ES-I3 (cell line): ENCODE measurements at regions not wholly inside any gene's neighbourhood (a gene's known extent, or its start where the extent isn't known, plus 50 kb on each side); places are given as distances from the start of the nearest gene placed in this dataset.

Source experiments
- H3K36me3 ChIP-seq: 2 replicates; pipeline ENCODE4 v1.6.1; 2013; ENCODE audit warnings: mild to moderate bottlenecking, low read length, control low read depth, moderate library complexity; ENCODE audit not compliant: insufficient read depth
- H3K4me1 ChIP-seq: 2 replicates; pipeline ENCODE4 v1.6.1; 2013; ENCODE audit warnings: mild to moderate bottlenecking, control low read depth, low read length; ENCODE audit not compliant: insufficient read depth
- H3K9ac ChIP-seq: 2 replicates; pipeline ENCODE4 v1.6.1; 2013; ENCODE audit warnings: low read depth, mild to moderate bottlenecking, low read length, moderate library complexity
- H3K9me3 ChIP-seq: 2 replicates; pipeline ENCODE4 v1.6.1; 2013; ENCODE audit warnings: mild to moderate bottlenecking, low read length, moderate library complexity; ENCODE audit not compliant: control insufficient read depth, insufficient read depth

- peaks cover 5% of the 10 kb centered on the region; the same call in 1 of the 2 replicates for H3K4me1 ChIP-seq
- H3K36me3 ChIP-seq, result no peaks in the 10 kb centered on the region
- H3K9me3 ChIP-seq, result no peaks in the 10 kb centered on the region
- H3K9ac ChIP-seq, result no peak overlapping the region
These were observed 91.4 kb downstream of the CD83 start for GRCh38 chr6:14209000-14209399.

- Histone ChIP-seq H3K4me1 (peaks cover 5% of the 10 kb centered on the region; the same call in 1 of the 2 replicates), H3K9me3 (no peaks in the 10 kb centered on the region), H3K9ac (peak overlapping the region; percentile 75; the same call in 1 of the 2 replicates), H3K36me3 (no peaks in the 10 kb centered on the region)
These were observed 92.5 kb downstream of the CD83 start for GRCh38 chr6:14210077-14210476.

GRCh38 chr6:14210663-14211561, 93.3 kb downstream of the CD83 start:
- no peaks in the 10 kb centered on the region for H3K36me3 ChIP-seq
- H3K9me3 ChIP-seq, result no peaks in the 10 kb centered on the region
- peaks cover 5% of the 10 kb centered on the region; the same call in 1 of the 2 replicates for H3K4me1 ChIP-seq
- H3K9ac ChIP-seq, result peak overlapping the region; percentile 75

- Histone ChIP-seq H3K9ac (peak overlapping the region; percentile 56), H3K36me3 (no peaks in the 10 kb centered on the region), H3K9me3 (no peaks in the 10 kb centered on the region), H3K4me1 (peaks cover 5% of the 10 kb centered on the region; the same call in 1 of the 2 replicates)
These were observed 94.0 kb downstream of the CD83 start for GRCh38 chr6:14211562-14211942.

- H3K9ac ChIP-seq, result peak overlapping the region; percentile 56
- H3K36me3 ChIP-seq, result no peaks in the 10 kb centered on the region
- peaks cover 5% of the 10 kb centered on the region; the same call in 1 of the 2 replicates for H3K4me1 ChIP-seq
- H3K9me3 ChIP-seq, result no peaks in the 10 kb centered on the region
These were observed 94.4 kb downstream of the CD83 start for GRCh38 chr6:14212020-14212419.

- Histone ChIP-seq H3K36me3 (no peaks in the 10 kb centered on the region), H3K4me1 (peaks cover 5% of the 10 kb centered on the region; the same call in 1 of the 2 replicates), H3K9ac (no peak overlapping the region), H3K9me3 (no peaks in the 10 kb centered on the region)
These were observed 95.1 kb downstream of the CD83 start for GRCh38 chr6:14212632-14213031.

GRCh38 chr6:14216946-14217684, 99.5 kb downstream of the CD83 start:
- H3K36me3 ChIP-seq, result no peaks in the 10 kb centered on the region
- H3K4me1 ChIP-seq, result peaks cover 4% of the 10 kb centered on the region; the same call in 1 of the 2 replicates
- H3K9ac ChIP-seq, result no peak overlapping the region
- no peaks in the 10 kb centered on the region for H3K9me3 ChIP-seq

- Histone ChIP-seq H3K4me1 (no peaks in the 10 kb centered on the region), H3K9me3 (no peaks in the 10 kb centered on the region), H3K36me3 (no peaks in the 10 kb centered on the region), H3K9ac (no peak overlapping the region)
These were observed 100.4 kb downstream of the CD83 start for GRCh38 chr6:14217728-14218518.

- no peak overlapping the region for H3K9ac ChIP-seq
- no peaks in the 10 kb centered on the region for H3K36me3 ChIP-seq
- no peaks in the 10 kb centered on the region for H3K9me3 ChIP-seq
- H3K4me1 ChIP-seq, result no peaks in the 10 kb centered on the region
These were observed 100.9 kb downstream of the CD83 start for GRCh38 chr6:14218519-14218800.

GRCh38 chr6:14221564-14222279, 104.2 kb downstream of the CD83 start:
- Histone ChIP-seq H3K4me1 (no peaks in the 10 kb centered on the region), H3K36me3 (no peaks in the 10 kb centered on the region), H3K9me3 (no peaks in the 10 kb centered on the region), H3K9ac (no peak overlapping the region)

- Histone ChIP-seq H3K9ac (no peak overlapping the region), H3K4me1 (no peaks in the 10 kb centered on the region), H3K36me3 (no peaks in the 10 kb centered on the region)
These were observed 105.4 kb downstream of the CD83 start for GRCh38 chr6:14222956-14223355.

GRCh38 chr6:14224359-14225103, 107.0 kb downstream of the CD83 start:
- Histone ChIP-seq H3K9ac (no peak overlapping the region), H3K36me3 (no peaks in the 10 kb centered on the region), H3K9me3 (no peaks in the 10 kb centered on the region), H3K4me1 (no peaks in the 10 kb centered on the region)

More at GRCh38 chr6:14222956-14223355, 105.4 kb downstream of the CD83 start:
- H3K9me3 ChIP-seq, result no peaks in the 10 kb centered on the region

GRCh38 chr6:14226051-14226660, 108.6 kb downstream of the CD83 start:
- no peak overlapping the region for H3K9ac ChIP-seq
- no peaks in the 10 kb centered on the region for H3K36me3 ChIP-seq
- H3K9me3 ChIP-seq, result no peaks in the 10 kb centered on the region
- H3K4me1 ChIP-seq, result no peaks in the 10 kb centered on the region
